NT2/D1 (cell line): ENCODE measurements at regions not wholly inside any gene's neighbourhood (a gene's known extent, or its start where the extent isn't known, plus 50 kb on each side); places are given as distances from the start of the nearest gene placed in this dataset.

Source experiments
- DNase-seq: peaks from one replicate; pipeline ENCODE4 v3.0.0-alpha.2; 2011; ENCODE audit warnings: low read depth, low spot score
- H3K27me3 ChIP-seq: 2 replicates; pipeline ENCODE4 v1.6.0; 2011; ENCODE audit warnings: mild to moderate bottlenecking; ENCODE audit not compliant: insufficient read length, insufficient read depth
- H3K36me3 ChIP-seq: 2 replicates; pipeline ENCODE4 v1.6.1; 2011; ENCODE audit warnings: mild to moderate bottlenecking, low read length, mixed read lengths; ENCODE audit not compliant: insufficient read depth, insufficient read length
- H3K4me1 ChIP-seq: 2 replicates; pipeline ENCODE4 v1.5.1; 2011; ENCODE audit not compliant: insufficient read depth, insufficient read length
- H3K4me3 ChIP-seq: 2 replicates; pipeline ENCODE4 v1.5.1; 2011; ENCODE audit warnings: low read depth; ENCODE audit not compliant: insufficient read length
- H3K9ac ChIP-seq: 2 replicates; pipeline ENCODE4 v1.6.0; 2011; ENCODE audit warnings: low read depth; ENCODE audit not compliant: insufficient read length
- H3K9me3 ChIP-seq: 2 replicates; pipeline ENCODE4 v1.5.1; 2011; ENCODE audit warnings: mild to moderate bottlenecking, low read length; ENCODE audit not compliant: insufficient read depth
- SUZ12 ChIP-seq: IDR thresholded peaks from 2 replicates; pipeline ENCODE4 v1.6.1; 2011; ENCODE audit not compliant: insufficient read length, insufficient read depth; ENCODE audit errors: extremely low read depth
- YY1 ChIP-seq: IDR thresholded peaks from 2 replicates; pipeline ENCODE4 v1.6.1; 2011; ENCODE audit not compliant: insufficient read length, insufficient read depth
- ZNF274 ChIP-seq: IDR thresholded peaks from 2 replicates; pipeline ENCODE4 v1.6.1; 2011; ENCODE audit warnings: mild to moderate bottlenecking, low read depth, low read length

- Histone ChIP-seq H3K4me3 (no peak overlapping the region), H3K4me1 (peaks cover 5% of the 10 kb centered on the region), H3K27me3 (no peaks in the 10 kb centered on the region), H3K9ac (no peak overlapping the region), H3K36me3 (peaks cover 8% of the 10 kb centered on the region), H3K9me3 (no peaks in the 10 kb centered on the region)
- TF ChIP-seq SUZ12 (no peak), YY1 (no peak)
- no peak for DNase-seq
Observed at GRCh38 chr19:46931202-46931601, 70.4 kb downstream of the ARHGAP35 start.

- no peak overlapping the region for H3K4me3 ChIP-seq
- peaks cover 11% of the 10 kb centered on the region for H3K36me3 ChIP-seq
- no peak overlapping the region for H3K9ac ChIP-seq
- no peaks in the 10 kb centered on the region for H3K9me3 ChIP-seq
- TF ChIP-seq ZNF274 (no peak), SUZ12 (no peak), YY1 (no peak)
- peaks cover 2% of the 10 kb centered on the region for H3K4me1 ChIP-seq
- no peaks in the 10 kb centered on the region for H3K27me3 ChIP-seq
- DNase-seq: no peak
Observed at GRCh38 chr19:46932346-46932745, 71.5 kb downstream of the ARHGAP35 start.

- Histone ChIP-seq H3K36me3 (peaks cover 17% of the 10 kb centered on the region), H3K4me1 (no peaks in the 10 kb centered on the region), H3K9me3 (no peaks in the 10 kb centered on the region), H3K27me3 (no peaks in the 10 kb centered on the region), H3K4me3 (no peak overlapping the region), H3K9ac (no peak overlapping the region)
- DNase-seq: no peak
- TF ChIP-seq YY1: no peak
- TF ChIP-seq ZNF274: no peak
- no peak for TF ChIP-seq SUZ12
Observed at GRCh38 chr19:46935066-46935663, 74.4 kb downstream of the ARHGAP35 start.

- TF ChIP-seq ZNF274: no peak
- no peak for TF ChIP-seq YY1
- no peak for TF ChIP-seq SUZ12
- H3K36me3 ChIP-seq: peaks cover 29% of the 10 kb centered on the region
- no peaks in the 10 kb centered on the region for H3K4me1 ChIP-seq
- DNase-seq: no peak
- no peak overlapping the region for H3K4me3 ChIP-seq
- no peak overlapping the region for H3K9ac ChIP-seq
- no peaks in the 10 kb centered on the region for H3K27me3 ChIP-seq
- H3K9me3 ChIP-seq: peaks cover 13% of the 10 kb centered on the region
Observed at GRCh38 chr19:46943150-46943946, 76.3 kb upstream of the NPAS1 start.

- TF ChIP-seq ZNF274: no peak
- TF ChIP-seq YY1: no peak
- no peak for TF ChIP-seq SUZ12
- Histone ChIP-seq H3K4me1 (no peaks in the 10 kb centered on the region), H3K27me3 (no peaks in the 10 kb centered on the region), H3K36me3 (peaks cover 29% of the 10 kb centered on the region), H3K9me3 (peaks cover 13% of the 10 kb centered on the region), H3K4me3 (no peak overlapping the region), H3K9ac (no peak overlapping the region)
- DNase-seq: no peak
Observed at GRCh38 chr19:46944123-46944748, 75.4 kb upstream of the NPAS1 start.

GRCh38 chr19:46944918-46945628 lies 74.6 kb upstream of the NPAS1 start:
- Histone ChIP-seq H3K27me3 (no peaks in the 10 kb centered on the region), H3K9ac (no peak overlapping the region), H3K4me3 (no peak overlapping the region), H3K4me1 (no peaks in the 10 kb centered on the region), H3K36me3 (peaks cover 29% of the 10 kb centered on the region), H3K9me3 (peaks cover 13% of the 10 kb centered on the region)
- TF ChIP-seq ZNF274: no peak
- TF ChIP-seq YY1: no peak
- TF ChIP-seq SUZ12: no peak
- no peak for DNase-seq
